ENCODE measurements at regions not wholly inside any gene's neighbourhood (a gene's known extent, or its start where the extent isn't known, plus 50 kb on each side); places are given as distances from the start of the nearest gene placed in this dataset.

DNA sequence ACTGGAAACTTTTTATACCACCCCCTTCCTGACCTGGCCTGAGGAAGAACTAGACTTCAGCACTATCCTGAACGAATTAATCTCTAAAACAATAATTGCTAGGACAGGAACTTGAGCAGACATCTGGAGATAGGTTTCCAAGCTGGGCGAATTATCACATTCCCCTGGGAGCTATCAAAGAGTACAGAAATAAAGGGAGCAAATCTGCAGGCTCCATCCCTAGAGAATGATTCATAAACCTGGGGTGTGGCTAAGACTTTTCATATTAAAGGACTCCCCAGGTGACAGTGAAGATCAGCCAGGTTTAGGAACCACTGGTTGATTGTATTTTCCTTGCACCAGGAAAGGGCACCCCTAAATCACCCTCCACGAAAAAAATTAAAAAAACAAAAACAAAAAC lies 105.6 kb upstream of the NOL4 start:
- TF ChIP-seq, protein P1, sequence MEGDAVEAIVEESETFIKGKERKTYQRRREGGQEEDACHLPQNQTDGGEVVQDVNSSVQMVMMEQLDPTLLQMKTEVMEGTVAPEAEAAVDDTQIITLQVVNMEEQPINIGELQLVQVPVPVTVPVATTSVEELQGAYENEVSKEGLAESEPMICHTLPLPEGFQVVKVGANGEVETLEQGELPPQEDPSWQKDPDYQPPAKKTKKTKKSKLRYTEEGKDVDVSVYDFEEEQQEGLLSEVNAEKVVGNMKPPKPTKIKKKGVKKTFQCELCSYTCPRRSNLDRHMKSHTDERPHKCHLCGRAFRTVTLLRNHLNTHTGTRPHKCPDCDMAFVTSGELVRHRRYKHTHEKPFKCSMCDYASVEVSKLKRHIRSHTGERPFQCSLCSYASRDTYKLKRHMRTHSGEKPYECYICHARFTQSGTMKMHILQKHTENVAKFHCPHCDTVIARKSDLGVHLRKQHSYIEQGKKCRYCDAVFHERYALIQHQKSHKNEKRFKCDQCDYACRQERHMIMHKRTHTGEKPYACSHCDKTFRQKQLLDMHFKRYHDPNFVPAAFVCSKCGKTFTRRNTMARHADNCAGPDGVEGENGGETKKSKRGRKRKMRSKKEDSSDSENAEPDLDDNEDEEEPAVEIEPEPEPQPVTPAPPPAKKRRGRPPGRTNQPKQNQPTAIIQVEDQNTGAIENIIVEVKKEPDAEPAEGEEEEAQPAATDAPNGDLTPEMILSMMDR (IDR thresholded peaks at IDR 0.05): no peak
- TF ChIP-seq SIN3A (IDR thresholded peaks at IDR 0.05; ENCODE audit: borderline replicate concordance, insufficient read depth, low read depth, low read length) (no peak), POLR2AphosphoS5 (IDR thresholded peaks at IDR 0.05; ENCODE audit: low read depth, low read length) (no peak)

Data from Panc1 (cell line).